IMR-90 (cell line): ENCODE measurements at regions not wholly inside any gene's neighbourhood (a gene's known extent, or its start where the extent isn't known, plus 50 kb on each side); places are given as distances from the start of the nearest gene placed in this dataset.

Source experiments
- ATAC-seq: fragments of 200-7000 bp; cut with Tn5 transposase; 2 replicates; pipeline ENCODE4 v1.9.1; 2020; ENCODE audit warnings: low read depth, mild to moderate bottlenecking, moderate library complexity
- BruUV-seq: library from RNA; stranded (reverse); fragments of 400-500 nt; replicated peaks from 2 replicates; lab custom pipeline; 2021; lab: Mats Ljungman, UMichigan
- CTCF ChIA-PET: fragments of 300-600 bp; formaldehyde crosslinking; extraction: SDS; loops from one replicate; lab custom pipeline; 2021; ENCODE audit warnings: antibody characterized with exemption; lab: Yijun Ruan, JAX
- POLR2A ChIA-PET: fragments of 300-600 bp; sonication (Branson Sonifier 250); formaldehyde crosslinking; loops from one replicate; lab custom pipeline; 2022; ENCODE audit warnings: antibody characterized with exemption; ENCODE audit not compliant: unreplicated experiment; lab: Charles Lee
- DNase-seq: peaks from one replicate; pipeline ENCODE4 v3.0.0; 2013
- H2AFZ ChIP-seq: replicated peaks from 2 replicates; pipeline ENCODE3; 2013; ENCODE audit warnings: low read length, mild to moderate bottlenecking; ENCODE audit not compliant: poor library complexity
- H2AK5ac ChIP-seq: 2 replicates; pipeline ENCODE4 v1.6.1; 2013; ENCODE audit warnings: low read depth, low read length, inconsistent platforms
- H2AK9ac ChIP-seq: replicated peaks from 2 replicates; pipeline ENCODE3; 2013; ENCODE audit warnings: mild to moderate bottlenecking, low read depth, low read length, moderate library complexity; ENCODE audit not compliant: poor library complexity
- H2BK120ac ChIP-seq: 2 replicates; pipeline ENCODE4 v1.6.1; 2013; ENCODE audit warnings: low read depth, low read length, inconsistent platforms
- H2BK15ac ChIP-seq: 3 replicates; pipeline ENCODE4 v1.6.1; 2013; ENCODE audit warnings: low read depth, low read length, inconsistent platforms
- H2BK20ac ChIP-seq: 2 replicates; pipeline ENCODE4 v1.6.1; 2013; ENCODE audit warnings: low read depth, mild to moderate bottlenecking, inconsistent platforms, low read length, moderate library complexity
- H2BK5ac ChIP-seq: 2 replicates; pipeline ENCODE4 v1.6.1; 2013; ENCODE audit warnings: mild to moderate bottlenecking, low read depth, low read length, inconsistent platforms; ENCODE audit not compliant: poor library complexity, severe bottlenecking
- H3K14ac ChIP-seq: replicated peaks from 2 replicates; pipeline ENCODE4 v1.6.1; 2013; ENCODE audit warnings: low read depth, low read length, inconsistent platforms
- H3K18ac ChIP-seq: 2 replicates; pipeline ENCODE4 v1.6.1; 2013; ENCODE audit warnings: low read depth, low read length, control low read depth
- H3K23ac ChIP-seq: 2 replicates; pipeline ENCODE4 v1.6.1; 2013; ENCODE audit warnings: low read depth, low read length, inconsistent platforms
- H3K27ac ChIP-seq: 2 replicates; pipeline ENCODE4 v1.5.1; 2013; ENCODE audit warnings: mild to moderate bottlenecking, control low read depth, low read length; ENCODE audit not compliant: insufficient read depth
- H3K27me3 ChIP-seq: 2 replicates; pipeline ENCODE4 v1.6.1; 2013; ENCODE audit warnings: low read length; ENCODE audit not compliant: control insufficient read depth, insufficient read depth
- H3K36me3 ChIP-seq: 2 replicates; pipeline ENCODE4 v1.6.1; 2013; ENCODE audit warnings: low read length, mixed read lengths; ENCODE audit not compliant: control insufficient read depth, insufficient read depth
- H3K4ac ChIP-seq: 2 replicates; pipeline ENCODE4 v1.6.1; 2013; ENCODE audit warnings: low read depth, low read length, inconsistent platforms
- H3K4me1 ChIP-seq: 2 replicates; pipeline ENCODE4 v1.6.1; 2013; ENCODE audit warnings: low read length, mixed read lengths; ENCODE audit not compliant: control insufficient read depth, insufficient read depth
- H3K4me2 ChIP-seq: 2 replicates; pipeline ENCODE4 v1.6.1; 2013; ENCODE audit warnings: low read depth, mild to moderate bottlenecking, control low read depth, low read length, moderate library complexity
- H3K4me3 ChIP-seq: 2 replicates; pipeline ENCODE4 v1.5.1; 2013; ENCODE audit warnings: low read depth, mild to moderate bottlenecking, control low read depth, low read length, moderate library complexity; ENCODE audit not compliant: insufficient read depth
- H3K56ac ChIP-seq: 2 replicates; pipeline ENCODE4 v1.6.1; 2013; ENCODE audit warnings: low read length, inconsistent platforms; ENCODE audit not compliant: insufficient read depth; ENCODE audit errors: extremely low read depth
- H3K79me1 ChIP-seq, 2 experiments: 2 replicates each; pipeline ENCODE4 v1.6.1; 2013; ENCODE audit warnings: low read length in 2 of 2, inconsistent platforms in 1 of 2, low read depth in 1 of 2
- H3K9ac ChIP-seq: 2 replicates; pipeline ENCODE4 v1.6.1; 2013; ENCODE audit warnings: low read depth, low read length, control low read depth
- H3K9me1 ChIP-seq: 2 replicates; pipeline ENCODE4 v1.6.1; 2013; ENCODE audit warnings: low read length, inconsistent platforms; ENCODE audit not compliant: insufficient read depth
- H3K9me3 ChIP-seq: 2 replicates; pipeline ENCODE4 v1.6.1; 2013; ENCODE audit warnings: low read length; ENCODE audit not compliant: control insufficient read depth, insufficient read depth
- H4K20me1 ChIP-seq: 2 replicates; pipeline ENCODE4 v1.6.1; 2013; ENCODE audit warnings: low read length, inconsistent platforms; ENCODE audit not compliant: insufficient read depth
- H4K5ac ChIP-seq: 2 replicates; pipeline ENCODE4 v1.6.1; 2013; ENCODE audit warnings: mild to moderate bottlenecking, low read depth, low read length, control low read depth
- H4K8ac ChIP-seq, 2 experiments: 2 replicates each; pipeline ENCODE4 v1.6.1; 2013; ENCODE audit warnings: low read depth in 2 of 2, low read length in 2 of 2, control low read depth in 1 of 2, inconsistent platforms in 1 of 2
- H4K91ac ChIP-seq: 2 replicates; pipeline ENCODE4 v1.6.1; 2013; ENCODE audit warnings: low read depth, low read length, inconsistent platforms; ENCODE audit not compliant: insufficient read depth
- BHLHE40 ChIP-seq: fragments of 150-350 bp; IDR thresholded peaks from 2 replicates; pipeline ENCODE4 v1.6.1; 2016; ENCODE audit warnings: mild to moderate bottlenecking, low read depth, low read length
- CEBPB ChIP-seq: IDR thresholded peaks from 2 replicates; pipeline ENCODE4 v1.6.1; 2012; ENCODE audit warnings: low read depth, low read length, improper control_type of control experiment
- CHD1 ChIP-seq: IDR thresholded peaks from 2 replicates; pipeline ENCODE4 v1.6.1; 2012; ENCODE audit warnings: low read depth, low read length, improper control_type of control experiment
- ELK1 ChIP-seq: fragments of 150-350 bp; IDR thresholded peaks from 2 replicates; pipeline ENCODE4 v1.6.1; 2016; ENCODE audit warnings: low read depth, mild to moderate bottlenecking, low read length, moderate library complexity, borderline replicate concordance
- FOS ChIP-seq: fragments of 150-350 bp; IDR thresholded peaks from 2 replicates; pipeline ENCODE4 v1.6.1; 2016; ENCODE audit warnings: low read depth, low read length
- MAFK ChIP-seq: IDR thresholded peaks from 2 replicates; pipeline ENCODE4 v1.6.1; 2012; ENCODE audit warnings: low read depth, low read length, improper control_type of control experiment
- MAZ ChIP-seq: IDR thresholded peaks from 2 replicates; pipeline ENCODE4 v1.6.1; 2012; ENCODE audit warnings: low read depth, mild to moderate bottlenecking, low read length, improper control_type of control experiment, moderate library complexity, borderline replicate concordance
- NFE2L2 ChIP-seq: fragments of 150-350 bp; IDR thresholded peaks from 2 replicates; pipeline ENCODE4 v1.6.1; 2016; ENCODE audit warnings: low read depth, mild to moderate bottlenecking, low read length
- RAD21 ChIP-seq: IDR thresholded peaks from 2 replicates; pipeline ENCODE4 v1.6.1; 2012; ENCODE audit warnings: low read length, improper control_type of control experiment
- RCOR1 ChIP-seq: IDR thresholded peaks from 2 replicates; pipeline ENCODE4 v1.6.1; 2012; ENCODE audit warnings: mild to moderate bottlenecking, low read length, improper control_type of control experiment; ENCODE audit not compliant: insufficient replicate concordance
- RFX5 ChIP-seq: IDR thresholded peaks from 2 replicates; pipeline ENCODE4 v1.8.0; 2012; ENCODE audit warnings: low read depth, mild to moderate bottlenecking, low read length, moderate library complexity
- SMC3 ChIP-seq: fragments of 150-350 bp; IDR thresholded peaks from 2 replicates; pipeline ENCODE4 v1.6.1; 2016; ENCODE audit warnings: low read depth, mild to moderate bottlenecking, antibody characterized with exemption, low read length, moderate library complexity
- whole genome bisulfite sequencing, 2 experiments: methylation state at CpG; one replicate each; pipeline versions ENCODE4 v1.1.5 to v1.1.7; 2013; ENCODE audit warnings: missing lambda C conversion rate in 2 of 2; ENCODE audit not compliant: insufficient read length in 1 of 2; ENCODE audit errors: extremely low coverage in 2 of 2; 5-methylcytosine and 5-hydroxymethylcytosine counted together
- dilution Hi-C: fragments of 300-500 bp; cut with HindIII; formaldehyde crosslinking; loops from one replicate; pipeline ENCODE4 v1.14.3; 2018; ENCODE audit warnings: low sequenced_read_pairs; ENCODE audit not compliant: unreplicated experiment
- in situ Hi-C: fragments of 300-500 bp; cut with MboI; formaldehyde crosslinking; loops from 3 replicates; pipeline ENCODE4 v1.14.3; 2019; ENCODE audit warnings: low sequenced_read_pairs, inconsistent platforms, mixed read lengths
- intact Hi-C: fragments of 100-400 bp; cut with micrococcal nuclease; formaldehyde crosslinking; loops from 2 replicates; pipeline ENCODE4 v1.10.0; 2022

- Histone ChIP-seq H3K9me1 (no peaks in the 10 kb centered on the region), H3K27me3 (peaks cover 9% of the 10 kb centered on the region), H3K4ac (no peak overlapping the region), H4K20me1 (no peaks in the 10 kb centered on the region), H2AK9ac (no peak overlapping the region), H3K56ac (no peak overlapping the region), H3K9me3 (no peaks in the 10 kb centered on the region), H2BK5ac (no peak overlapping the region), H3K4me3 (no peak overlapping the region), H2AK5ac (no peak overlapping the region), H3K4me1 (no peaks in the 10 kb centered on the region), H2BK120ac (no peak overlapping the region), H4K8ac (no peak overlapping the region), H4K5ac (no peak overlapping the region), H3K9ac (no peak overlapping the region), H3K4me2 (no peak overlapping the region), H3K18ac (no peak overlapping the region), H3K36me3 (no peaks in the 10 kb centered on the region), H3K23ac (no peak overlapping the region), H2BK20ac (no peak overlapping the region), H4K91ac (no peak overlapping the region), H3K27ac (no peak overlapping the region), H2BK15ac (no peak overlapping the region), H3K14ac (no peak overlapping the region), H2AFZ (no peak overlapping the region), H3K79me1 (no peaks in the 10 kb centered on the region)
- intact Hi-C loops (no loop called here), dilution Hi-C loops (no loop called here), in situ Hi-C loops (no loop called here)
- TF ChIP-seq MAZ (no peak), MAFK (no peak), RAD21 (no peak), ELK1 (no peak), CEBPB (no peak), BHLHE40 (no peak), FOS (no peak), SMC3 (no peak), RCOR1 (no peak), NFE2L2 (no peak), CHD1 (no peak), RFX5 (no peak)
- no TSS peak for BruUV-seq
- ChIA-PET CTCF (no interaction called here), POLR2A (no interaction called here)
- no CpG with 5 or more reads among the region's 4 CpGs for WGBS, 2 experiments
- no peak for ATAC-seq
- DNase-seq, result no peak
These were observed 50.4 kb upstream of the ZNF532 start for GRCh38 chr18:58814317-58814716.
